GM23338 (cell line): ENCODE measurements at regions not wholly inside any gene's neighbourhood (a gene's known extent, or its start where the extent isn't known, plus 50 kb on each side); places are given as distances from the start of the nearest gene placed in this dataset.

Experiments
- ATAC-seq: fragments of 200-7000 bp; cut with Tn5 transposase; 3 replicates; pipeline ENCODE4 v1.9.1; 2020
- DNase-seq: peaks from one replicate; pipeline ENCODE4 v3.0.0-alpha.2; 2015; ENCODE audit warnings: low spot score
- H2AFZ ChIP-seq: fragments of 200-600 bp; sonication (generic); 2 replicates; pipeline ENCODE4 v1.8.0; 2016; ENCODE audit warnings: antibody characterized with exemption, mild to moderate bottlenecking, moderate library complexity
- H3F3A ChIP-seq: fragments of 200-600 bp; sonication (generic); replicated peaks from 2 replicates; pipeline ENCODE4 v1.8.0; 2017; ENCODE audit warnings: antibody characterized with exemption, mixed run types, low read depth
- H3K27ac ChIP-seq: fragments of 200-600 bp; sonication (generic); 2 replicates; pipeline ENCODE4 v1.6.1; 2016; ENCODE audit warnings: low read depth
- H3K27me3 ChIP-seq: fragments of 200-600 bp; sonication (generic); 2 replicates; pipeline ENCODE4 v1.8.0; 2016; ENCODE audit warnings: mild to moderate bottlenecking, mixed run types, moderate library complexity; ENCODE audit not compliant: insufficient read depth
- H3K36me3 ChIP-seq: fragments of 200-600 bp; sonication (generic); 2 replicates; pipeline ENCODE4 v1.8.0; 2016; ENCODE audit warnings: mild to moderate bottlenecking; ENCODE audit not compliant: insufficient read depth
- H3K4me1 ChIP-seq: fragments of 200-600 bp; sonication (generic); 2 replicates; pipeline ENCODE4 v1.8.0; 2016; ENCODE audit warnings: mild to moderate bottlenecking, moderate library complexity; ENCODE audit not compliant: insufficient read depth
- H3K4me2 ChIP-seq: fragments of 200-600 bp; sonication (generic); 2 replicates; pipeline ENCODE4 v1.7.1; 2017; ENCODE audit warnings: mixed run types
- H3K4me3 ChIP-seq: fragments of 200-600 bp; sonication (generic); 2 replicates; pipeline ENCODE4 v1.6.1; 2016; ENCODE audit warnings: mixed run types
- H3K79me2 ChIP-seq: fragments of 200-600 bp; sonication (generic); replicated peaks from 2 replicates; pipeline ENCODE4 v1.8.0; 2017; ENCODE audit warnings: mild to moderate bottlenecking; ENCODE audit not compliant: insufficient read depth
- H3K9me2 ChIP-seq: fragments of 200-600 bp; sonication (generic); 2 replicates; pipeline ENCODE4 v1.8.0; 2017; ENCODE audit not compliant: insufficient read depth
- H4K20me1 ChIP-seq: fragments of 200-600 bp; sonication (generic); replicated peaks from 2 replicates; pipeline ENCODE4 v1.8.0; 2017; ENCODE audit warnings: mild to moderate bottlenecking; ENCODE audit not compliant: insufficient read depth
- H3K27ac Mint-ChIP-seq: 2 replicates; pipeline ENCODE4 v1.8.0; 2020; ENCODE audit warnings: inconsistent platforms, mild to moderate bottlenecking, moderate library complexity, mixed read lengths
- H3K27me3 Mint-ChIP-seq: 3 replicates; pipeline ENCODE4 v1.8.0; 2022; ENCODE audit warnings: low read depth, mild to moderate bottlenecking, moderate library complexity, mixed read lengths, inconsistent platforms; ENCODE audit not compliant: insufficient read depth, poor library complexity
- H3K36me3 Mint-ChIP-seq: 3 replicates; pipeline ENCODE4 v1.8.0; 2021; ENCODE audit warnings: low read depth, mild to moderate bottlenecking, inconsistent platforms, moderate library complexity, mixed read lengths
- H3K4me1 Mint-ChIP-seq: 3 replicates; pipeline ENCODE4 v1.8.0; 2020; ENCODE audit warnings: mild to moderate bottlenecking, inconsistent platforms, mixed read lengths
- H3K4me3 Mint-ChIP-seq: 3 replicates; pipeline ENCODE4 v1.8.0; 2021; ENCODE audit warnings: moderate library complexity, mild to moderate bottlenecking, inconsistent platforms, mixed read lengths
- H3K9me3 Mint-ChIP-seq: 3 replicates; pipeline ENCODE4 v1.8.0; 2020; ENCODE audit warnings: moderate library complexity, mild to moderate bottlenecking, inconsistent platforms, mixed read lengths
- CREB1 ChIP-seq: fragments of 250-450 bp; sonication (Bioruptor Pico); IDR thresholded peaks from 2 replicates; pipeline ENCODE4 v1.5.0; 2020; ENCODE audit warnings: low read depth, mild to moderate bottlenecking, moderate library complexity
- EZH2phosphoT487 ChIP-seq: fragments of 200-600 bp; sonication (generic); IDR thresholded peaks from one replicate; pipeline ENCODE4 v1.8.1; 2018; ENCODE audit warnings: antibody characterized with exemption; ENCODE audit not compliant: unreplicated experiment
- JUNB ChIP-seq: IDR thresholded peaks from one replicate; pipeline ENCODE4 v1.6.1; 2016; ENCODE audit warnings: antibody characterized with exemption; ENCODE audit not compliant: unreplicated experiment
- NANOG ChIP-seq: IDR thresholded peaks from 2 replicates; pipeline ENCODE4 v1.6.1; 2016; ENCODE audit warnings: antibody characterized with exemption, borderline replicate concordance
- POLR2AphosphoS5 ChIP-seq: IDR thresholded peaks from 2 replicates; pipeline ENCODE4 v1.6.1; 2016; ENCODE audit warnings: antibody characterized with exemption, low read depth
- STAT1 ChIP-seq: IDR thresholded peaks from one replicate; pipeline ENCODE4 v1.6.1; 2016; ENCODE audit warnings: antibody characterized with exemption; ENCODE audit not compliant: unreplicated experiment
- ZNF331 ChIP-seq: fragments of 250-450 bp; sonication (Bioruptor Pico); IDR thresholded peaks from 2 replicates; pipeline ENCODE4 v1.5.0; 2020; ENCODE audit warnings: low read depth, mild to moderate bottlenecking, moderate library complexity
- ZNF462 ChIP-seq: fragments of 250-450 bp; sonication (Bioruptor Pico); IDR thresholded peaks from 2 replicates; pipeline ENCODE4 v1.5.0; 2020; ENCODE audit warnings: mild to moderate bottlenecking, moderate library complexity
- TF ChIP-seq, protein P1 (sequence below): IDR thresholded peaks from one replicate; pipeline ENCODE4 v1.6.1; 2018; ENCODE audit warnings: antibody characterized with exemption; ENCODE audit not compliant: unreplicated experiment

DNA sequence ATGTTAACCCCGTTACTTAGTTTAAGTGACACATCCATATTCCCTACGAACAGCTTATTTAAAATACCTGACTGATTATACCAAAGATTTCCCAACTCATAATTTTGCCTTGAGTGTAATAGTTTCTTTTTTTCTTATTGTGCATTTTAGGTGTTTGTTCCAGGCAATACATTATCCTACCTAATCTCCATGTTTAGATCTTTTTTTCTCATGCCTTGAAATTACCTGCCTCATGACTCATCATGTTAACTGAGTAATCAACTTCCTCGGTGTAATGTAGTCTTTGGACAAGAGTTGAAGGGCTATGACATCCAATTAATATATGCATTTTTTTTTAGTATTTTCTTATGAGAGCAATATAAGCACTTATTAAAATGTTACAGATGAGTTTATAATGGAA lies 228.7 kb upstream of the ANKRD50 start (continued):
- no peak for TF ChIP-seq ZNF462 (CRISPR knock-in tag)
- TF ChIP-seq EZH2phosphoT487, result no peak
- no peak for TF ChIP-seq STAT1

DNA sequence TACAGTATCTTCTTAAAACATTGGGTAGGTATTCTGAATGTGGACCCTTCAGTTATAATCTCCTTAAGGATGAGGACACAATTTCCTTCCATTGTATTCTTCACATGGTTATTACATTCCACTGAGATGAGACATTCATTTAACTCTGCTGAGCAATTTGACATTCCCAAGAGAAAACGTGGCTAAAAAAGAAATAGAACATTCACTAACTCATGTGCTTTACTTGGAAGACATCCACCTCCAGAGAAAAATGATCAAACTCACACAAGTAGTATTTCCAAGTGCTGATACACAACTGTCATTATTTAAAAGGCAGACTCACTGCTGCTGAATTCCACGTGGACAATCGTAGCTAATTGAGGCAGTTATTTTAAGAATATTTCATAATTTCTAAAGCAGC lies 227.9 kb upstream of the ANKRD50 start:
- no peaks in the 10 kb centered on the region for H3K9me3 Mint-ChIP-seq
- no peaks in the 10 kb centered on the region for H3K27me3 Mint-ChIP-seq
- H3K4me3 Mint-ChIP-seq, result no peak overlapping the region
- no peaks in the 10 kb centered on the region for H4K20me1 ChIP-seq
- no peaks in the 10 kb centered on the region for H3K27me3 ChIP-seq
- no peaks in the 10 kb centered on the region for H3K79me2 ChIP-seq
- H3K36me3 ChIP-seq, result no peaks in the 10 kb centered on the region
- no peaks in the 10 kb centered on the region for H3K36me3 Mint-ChIP-seq
- H2AFZ ChIP-seq, result no peak overlapping the region
- ATAC-seq, result no peak
- no peak overlapping the region for H3K4me2 ChIP-seq
- H3K9me2 ChIP-seq, result no peaks in the 10 kb centered on the region
- DNase-seq, result no peak
- H3K4me1 Mint-ChIP-seq, result peaks cover 24% of the 10 kb centered on the region
- no peak overlapping the region for H3K27ac ChIP-seq
- H3K27ac Mint-ChIP-seq, result no peak overlapping the region
- no peaks in the 10 kb centered on the region for H3F3A ChIP-seq
- peaks cover 7% of the 10 kb centered on the region for H3K4me1 ChIP-seq
- no peak overlapping the region for H3K4me3 ChIP-seq
- no peak for TF ChIP-seq CREB1
- no peak for TF ChIP-seq ZNF331
- no peak for TF ChIP-seq NANOG
- no peak for TF ChIP-seq POLR2AphosphoS5
- no peak for TF ChIP-seq JUNB
- TF ChIP-seq, protein P1, sequence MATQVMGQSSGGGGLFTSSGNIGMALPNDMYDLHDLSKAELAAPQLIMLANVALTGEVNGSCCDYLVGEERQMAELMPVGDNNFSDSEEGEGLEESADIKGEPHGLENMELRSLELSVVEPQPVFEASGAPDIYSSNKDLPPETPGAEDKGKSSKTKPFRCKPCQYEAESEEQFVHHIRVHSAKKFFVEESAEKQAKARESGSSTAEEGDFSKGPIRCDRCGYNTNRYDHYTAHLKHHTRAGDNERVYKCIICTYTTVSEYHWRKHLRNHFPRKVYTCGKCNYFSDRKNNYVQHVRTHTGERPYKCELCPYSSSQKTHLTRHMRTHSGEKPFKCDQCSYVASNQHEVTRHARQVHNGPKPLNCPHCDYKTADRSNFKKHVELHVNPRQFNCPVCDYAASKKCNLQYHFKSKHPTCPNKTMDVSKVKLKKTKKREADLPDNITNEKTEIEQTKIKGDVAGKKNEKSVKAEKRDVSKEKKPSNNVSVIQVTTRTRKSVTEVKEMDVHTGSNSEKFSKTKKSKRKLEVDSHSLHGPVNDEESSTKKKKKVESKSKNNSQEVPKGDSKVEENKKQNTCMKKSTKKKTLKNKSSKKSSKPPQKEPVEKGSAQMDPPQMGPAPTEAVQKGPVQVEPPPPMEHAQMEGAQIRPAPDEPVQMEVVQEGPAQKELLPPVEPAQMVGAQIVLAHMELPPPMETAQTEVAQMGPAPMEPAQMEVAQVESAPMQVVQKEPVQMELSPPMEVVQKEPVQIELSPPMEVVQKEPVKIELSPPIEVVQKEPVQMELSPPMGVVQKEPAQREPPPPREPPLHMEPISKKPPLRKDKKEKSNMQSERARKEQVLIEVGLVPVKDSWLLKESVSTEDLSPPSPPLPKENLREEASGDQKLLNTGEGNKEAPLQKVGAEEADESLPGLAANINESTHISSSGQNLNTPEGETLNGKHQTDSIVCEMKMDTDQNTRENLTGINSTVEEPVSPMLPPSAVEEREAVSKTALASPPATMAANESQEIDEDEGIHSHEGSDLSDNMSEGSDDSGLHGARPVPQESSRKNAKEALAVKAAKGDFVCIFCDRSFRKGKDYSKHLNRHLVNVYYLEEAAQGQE, result no peak
- TF ChIP-seq EZH2phosphoT487, result no peak
